ENCODE measurements at regions not wholly inside any gene's neighbourhood (a gene's known extent, or its start where the extent isn't known, plus 50 kb on each side); places are given as distances from the start of the nearest gene placed in this dataset.

- TF ChIP-seq CTCF (IDR thresholded peaks at IDR 0.05) (no peak), POLR2A (IDR thresholded peaks at IDR 0.05) (no peak)
Observed at GRCh38 chr2:215699700-215700538, 264.1 kb upstream of the FN1 start.
